GM21825 (cell line): ENCODE measurements at regions not wholly inside any gene's neighbourhood (a gene's known extent, or its start where the extent isn't known, plus 50 kb on each side); places are given as distances from the start of the nearest gene placed in this dataset.

Experiments used
- ATAC-seq: cut with Tn5 transposase; IDR thresholded peaks from one replicate; pipeline ENCODE4 v1.9.1; 2021; ENCODE audit warnings: mild to moderate bottlenecking, moderate library complexity; ENCODE audit not compliant: unreplicated experiment

DNA sequence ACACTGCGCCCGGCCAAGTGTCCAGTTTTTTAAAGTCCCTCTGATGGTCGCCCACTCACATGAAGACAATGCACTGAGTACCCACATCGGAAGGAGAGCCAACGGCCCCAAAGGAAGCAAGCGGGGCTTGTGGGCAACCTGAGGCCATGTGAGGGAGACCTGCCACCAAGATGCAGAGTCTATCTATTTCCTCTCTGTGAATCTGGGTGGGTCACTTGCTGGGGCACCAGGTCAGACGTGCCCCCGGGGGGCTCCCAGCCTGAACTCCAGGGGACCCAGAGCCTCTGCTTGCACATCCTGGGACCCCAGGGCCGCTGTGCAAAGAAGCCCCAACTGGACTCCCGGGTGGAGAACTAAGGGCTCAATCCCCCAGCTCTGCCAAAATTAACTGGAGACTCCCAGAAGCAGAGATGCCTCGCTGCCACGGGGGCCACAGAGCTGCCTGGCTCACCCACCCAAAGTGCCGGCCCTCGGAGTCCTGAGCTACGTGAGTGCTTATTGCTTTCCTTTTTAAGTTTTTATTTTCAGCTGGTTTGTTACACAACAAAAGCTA, 106.4 kb downstream of the BRD1 start:
- no peak for ATAC-seq

DNA sequence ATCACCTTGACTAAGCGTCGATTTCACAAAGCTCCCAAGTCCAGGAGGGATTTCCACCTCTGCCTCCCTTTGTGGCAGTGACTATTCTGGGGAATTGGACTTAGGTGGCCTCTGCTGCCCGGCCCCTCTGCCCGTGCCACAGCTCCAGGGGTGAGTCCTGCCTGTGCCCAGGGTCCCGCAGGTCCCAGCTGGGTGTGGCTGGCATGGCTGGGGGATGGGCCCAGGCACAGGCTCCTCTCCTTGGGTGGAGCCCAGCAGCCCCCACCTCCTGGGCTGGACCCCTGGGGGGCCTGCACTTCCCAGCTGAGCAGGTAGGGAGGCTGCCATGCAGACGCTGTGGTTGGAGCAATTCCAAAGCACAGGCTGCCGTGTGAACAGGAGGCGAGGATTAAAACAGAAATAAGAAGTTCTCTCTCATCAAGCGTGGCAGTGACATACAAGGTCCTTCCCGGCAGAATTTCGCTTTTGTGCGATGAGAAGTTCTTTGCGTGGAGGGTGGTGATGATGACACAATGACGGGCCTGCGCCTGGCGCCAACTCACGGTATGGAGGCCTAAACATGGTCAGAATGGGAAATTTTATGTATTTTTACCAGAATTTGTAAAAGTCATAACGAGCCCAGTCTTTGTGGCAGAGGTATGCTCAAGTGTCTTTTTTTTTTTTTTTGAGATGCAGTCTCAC, 107.3 kb downstream of the BRD1 start:
- no peak for ATAC-seq

DNA sequence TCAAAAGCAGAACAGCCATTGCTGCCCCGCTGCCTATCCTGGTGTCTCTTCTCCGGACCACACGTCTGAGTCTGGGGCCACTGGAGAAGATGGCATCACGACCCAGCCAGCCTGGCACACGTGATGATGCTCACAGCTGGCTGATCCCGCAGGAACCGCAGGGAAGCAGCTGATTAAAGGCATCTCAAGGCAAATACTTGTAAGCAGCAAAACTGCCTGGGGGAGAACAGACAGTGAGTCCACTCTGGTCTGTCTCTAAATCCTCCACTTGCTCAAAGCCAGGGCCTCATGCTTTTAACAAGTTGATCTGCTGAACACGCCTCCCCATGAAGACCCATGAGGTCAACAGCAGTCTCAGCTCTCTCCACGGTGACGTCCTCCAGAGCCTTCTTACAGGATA, 108.6 kb downstream of the BRD1 start:
- no peak for ATAC-seq

GRCh38 chr22:49718396-49718795, 109.3 kb downstream of the BRD1 start:
- no peak for ATAC-seq

- ATAC-seq = no peak
Measured at GRCh38 chr22:49717322-49717919, 110.3 kb downstream of the BRD1 start.

- ATAC-seq = no peak
Measured at GRCh38 chr22:49716441-49716840, 111.2 kb downstream of the BRD1 start.

DNA sequence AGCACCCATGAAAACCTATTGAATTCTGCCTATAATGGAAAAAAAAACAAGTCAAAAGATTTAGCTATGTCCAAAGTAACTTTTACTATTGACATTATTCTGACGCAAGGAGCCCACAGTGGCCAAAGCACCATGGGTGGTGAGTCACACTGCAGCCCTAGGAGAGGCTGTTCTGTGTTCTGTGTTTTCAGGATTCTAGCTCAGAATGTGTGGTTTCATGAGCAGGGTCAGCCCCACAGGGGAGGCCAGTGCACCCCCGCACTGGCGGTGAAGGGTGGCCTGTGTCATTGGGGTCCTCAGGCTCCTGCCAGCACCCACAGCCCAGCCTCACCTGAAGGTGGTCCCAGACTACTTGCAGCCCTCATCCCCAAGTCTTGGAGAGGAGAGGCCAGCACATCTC, 112.2 kb downstream of the BRD1 start:
- no peak for ATAC-seq

DNA sequence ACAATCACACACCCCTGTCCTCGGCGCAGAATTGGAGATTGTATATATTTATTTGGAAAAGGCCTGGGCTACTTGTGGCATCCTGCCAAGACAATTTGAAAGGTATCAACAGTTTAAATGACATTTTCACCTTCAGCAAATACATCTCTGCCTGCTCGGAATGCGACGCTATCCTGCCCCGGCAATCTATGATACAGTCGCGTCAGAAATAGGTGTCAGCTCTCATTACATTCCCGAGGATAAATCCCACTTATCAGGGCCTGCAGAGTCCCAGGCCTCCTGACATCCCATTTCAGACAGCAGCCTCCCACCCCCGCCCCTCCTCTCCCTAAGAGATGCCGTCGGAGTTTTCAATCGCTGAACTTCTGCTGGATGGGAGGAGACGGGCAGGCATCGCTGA, 114.7 kb downstream of the BRD1 start:
- ATAC-seq = no peak

DNA sequence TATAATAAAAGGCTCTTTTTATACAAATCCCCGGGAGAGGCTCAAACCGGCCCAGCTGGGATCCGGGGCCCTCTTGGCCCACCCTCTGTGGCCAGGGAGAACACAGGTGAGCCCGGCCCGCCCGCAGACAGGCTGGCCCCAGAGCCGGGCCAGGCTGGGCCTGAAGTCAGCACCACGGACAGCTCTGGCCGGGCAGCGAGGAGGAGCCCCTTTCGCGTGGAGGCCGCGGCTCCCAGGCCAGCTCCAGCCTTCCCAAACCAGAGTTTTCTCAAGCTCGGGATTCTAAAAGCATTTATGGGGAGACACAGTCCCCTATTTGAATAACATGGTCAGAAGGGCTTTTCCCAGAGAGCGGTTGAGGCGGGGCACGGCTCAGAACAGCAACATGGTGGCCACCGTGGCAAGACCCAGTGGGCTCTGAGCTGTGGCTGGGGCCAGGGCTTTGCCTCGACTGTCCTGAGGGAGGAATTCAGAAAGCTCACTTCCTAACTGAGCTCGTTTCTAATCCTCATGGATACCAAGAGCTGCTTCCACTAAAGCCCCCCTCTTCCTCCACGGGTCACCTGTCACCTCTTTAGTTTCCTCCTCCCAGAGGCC, 115.4 kb downstream of the BRD1 start:
- ATAC-seq = no peak

GRCh38 chr22:49710746-49711145, 116.9 kb downstream of the BRD1 start:
- ATAC-seq = no peak

DNA sequence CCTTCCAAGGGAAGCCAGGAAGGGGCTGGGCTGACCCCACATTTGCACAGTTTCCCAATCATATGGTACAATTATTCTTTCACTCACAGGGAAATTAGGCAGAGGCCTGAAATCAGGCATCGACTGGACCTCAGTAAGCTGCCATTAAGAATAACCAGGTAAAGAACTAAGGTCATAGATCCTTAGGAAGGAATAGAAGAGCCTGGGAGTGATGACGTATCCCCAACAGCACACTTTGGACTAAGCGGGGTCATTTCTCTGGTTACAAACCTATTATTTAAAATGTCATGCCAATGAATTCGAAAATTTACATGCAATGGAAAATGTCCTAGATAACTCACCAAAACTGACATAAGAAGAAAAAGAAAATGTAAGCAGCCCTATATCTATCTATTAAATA, 118.2 kb downstream of the BRD1 start:
- ATAC-seq = no peak

DNA sequence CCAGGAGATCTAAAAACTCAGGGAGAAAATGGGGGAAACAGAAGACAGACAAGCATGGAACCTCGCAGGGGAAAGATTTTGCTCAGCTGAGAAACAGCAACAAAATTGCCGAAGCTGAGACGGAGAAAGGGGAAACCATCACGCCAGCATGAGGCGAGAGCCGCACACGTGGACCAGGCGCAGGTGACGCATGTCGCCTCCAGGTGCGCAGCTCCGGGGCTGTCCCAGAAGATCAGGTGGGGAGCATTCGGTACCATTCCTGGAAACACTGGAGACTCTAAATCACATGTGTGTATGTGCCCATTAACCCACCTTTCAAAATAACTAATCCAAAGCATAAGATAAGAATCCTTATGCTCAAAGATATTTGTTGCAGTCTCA, 121.7 kb downstream of the BRD1 start:
- no peak for ATAC-seq

GRCh38 chr22:49705216-49705971, 122.3 kb downstream of the BRD1 start:
- ATAC-seq = no peak

- no peak for ATAC-seq
Measured at GRCh38 chr22:49704345-49705215, 123.1 kb downstream of the BRD1 start.

DNA sequence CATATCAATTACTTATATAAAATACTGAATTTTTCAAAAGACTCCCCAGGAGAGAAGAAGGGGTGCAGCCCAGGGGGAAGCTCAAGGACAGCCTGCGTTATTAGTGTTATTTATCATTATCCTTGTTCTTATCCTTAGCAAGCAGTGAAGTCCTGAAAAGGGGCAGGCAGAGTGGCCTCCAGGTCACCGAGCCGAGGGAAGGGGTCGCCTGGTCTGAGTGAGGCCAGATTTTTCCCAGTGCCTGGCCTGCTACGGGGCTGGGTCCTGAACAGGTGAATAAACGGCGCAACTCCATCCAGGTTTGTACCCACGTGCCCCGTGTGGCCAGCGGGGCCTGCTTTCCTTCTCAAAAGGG, 123.7 kb downstream of the BRD1 start:
- no peak for ATAC-seq

DNA sequence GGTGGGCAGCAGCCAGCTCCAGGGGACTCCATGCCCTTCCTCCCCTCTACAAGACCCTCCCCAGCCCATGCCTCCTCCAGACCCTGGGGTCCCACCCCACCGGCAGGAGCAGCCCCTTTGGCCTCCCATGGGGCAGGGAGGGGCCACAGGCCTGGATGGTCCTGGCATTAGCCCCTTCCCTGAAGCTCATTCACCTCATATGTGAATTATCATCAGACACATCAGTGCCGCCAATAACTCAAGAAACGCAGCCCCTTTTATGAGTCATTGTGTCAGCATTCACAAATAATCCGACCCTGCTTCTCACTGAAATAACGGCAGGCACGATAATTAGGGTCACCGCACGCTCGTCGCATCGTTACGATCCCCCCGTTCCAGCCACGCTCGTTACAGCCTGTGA, 124.2 kb downstream of the BRD1 start:
- no peak for ATAC-seq

DNA sequence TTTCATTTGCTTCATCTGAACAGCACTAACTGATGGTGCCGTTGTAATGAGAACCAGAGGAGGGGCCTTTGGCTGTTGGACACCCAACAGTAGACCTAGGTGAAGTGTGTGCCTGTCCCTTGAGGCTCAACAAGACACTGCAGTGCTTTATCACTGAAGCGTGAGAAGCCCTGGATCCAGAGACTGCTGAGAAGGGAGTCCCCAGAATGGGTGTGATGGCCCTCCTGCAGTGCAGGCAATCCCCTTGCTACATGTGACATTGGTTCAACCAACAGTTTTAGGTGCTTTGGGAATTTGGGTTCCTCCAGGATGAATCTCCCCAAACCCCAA, 125.6 kb downstream of the BRD1 start:
- no peak for ATAC-seq

DNA sequence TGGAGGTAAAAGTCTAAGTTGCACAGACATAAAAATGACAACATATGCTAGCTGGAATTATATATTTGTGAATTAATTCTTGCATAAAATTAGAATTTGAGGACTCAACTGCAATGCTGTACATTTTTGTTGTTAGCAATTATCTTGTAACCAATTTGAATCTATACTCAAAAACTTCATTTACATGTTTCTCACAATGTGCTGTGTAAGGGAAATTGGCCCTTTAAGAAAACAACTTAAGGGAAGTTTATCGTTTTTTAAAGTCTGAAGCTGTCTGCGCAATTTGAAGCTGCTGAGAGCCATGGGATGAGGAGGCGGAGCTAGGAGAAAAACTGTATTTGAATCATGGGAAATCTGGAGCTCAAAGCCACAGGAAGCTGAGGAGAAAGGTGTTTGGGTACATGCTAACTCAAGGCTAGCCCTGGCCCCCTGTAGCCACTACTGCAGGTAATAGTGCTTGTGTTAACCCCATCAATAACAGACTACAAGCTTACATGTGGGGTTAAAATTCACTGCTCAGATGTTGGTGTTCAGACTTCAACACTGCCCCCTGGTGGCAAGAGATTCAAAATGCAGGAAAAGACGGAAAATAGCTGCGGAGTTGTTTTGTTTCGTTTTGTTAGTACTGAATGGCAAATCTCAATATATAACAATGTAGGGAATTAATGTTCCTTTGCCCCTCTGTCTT, 126.1 kb downstream of the BRD1 start:
- ATAC-seq = no peak

GRCh38 chr22:49699928-49700498, 127.7 kb downstream of the BRD1 start:
- no peak for ATAC-seq

DNA sequence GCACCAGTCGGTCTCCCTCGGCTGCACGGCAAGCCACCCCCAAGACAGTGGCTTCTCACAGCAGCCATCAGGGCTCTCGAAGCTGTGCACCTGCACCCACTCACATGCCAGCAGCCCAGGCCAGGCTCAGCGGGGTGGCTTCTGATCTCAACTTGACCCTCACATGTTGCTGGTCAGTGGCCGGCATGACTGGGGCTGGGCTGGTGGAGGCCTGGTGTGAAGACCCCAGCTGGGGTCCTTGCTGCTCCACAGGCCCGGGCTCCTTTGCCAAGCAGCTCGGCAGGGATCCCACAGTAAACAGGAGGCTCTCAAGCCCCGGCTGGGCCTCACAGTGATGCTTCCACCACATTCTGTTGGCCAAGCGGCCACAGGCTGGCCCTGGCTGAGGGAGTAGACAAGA, 128.2 kb downstream of the BRD1 start:
- no peak for ATAC-seq
